Right lobe of liver (tissue), 4 donors: ENCODE measurements at regions not wholly inside any gene's neighbourhood (a gene's known extent, or its start where the extent isn't known, plus 50 kb on each side); places are given as distances from the start of the nearest gene placed in this dataset.

Experiments used
- CTCF ChIP-seq, 4 donors: fragments of 200-600 bp in 3 of 4; fragments of 450-650 bp in 1 of 4; IDR thresholded peaks; one replicate each; pipeline versions ENCODE4 v1.5.1 to v1.8.0; 2016 to 2022; ENCODE audit warnings: antibody characterized with exemption in 4 of 4, mild to moderate bottlenecking in 2 of 4
- POLR2A ChIP-seq: fragments of 450-650 bp; IDR thresholded peaks from one replicate; pipeline ENCODE4 v1.6.1; 2017; ENCODE audit warnings: antibody characterized with exemption, mild to moderate bottlenecking
- donor health status: DM: no; HTN: no; CAD: no.
- donor health status: DM: no; HTN: no; CAD: no.
- donor health status: DM: no; HTN: yes; CAD: no.

- no peak for TF ChIP-seq CTCF (IDR thresholded peaks at IDR 0.05)
- no peak for TF ChIP-seq POLR2A
Measured at GRCh38 chr6:9984607-9985006, 430.3 kb downstream of the TFAP2A start.
